CD4-positive, alpha-beta T cell treated with Interferon alpha-2 for 1 hour (primary cell): ENCODE measurements at regions not wholly inside any gene's neighbourhood (a gene's known extent, or its start where the extent isn't known, plus 50 kb on each side); places are given as distances from the start of the nearest gene placed in this dataset.
"Not testable (repeated sequence)": the region's sequence is repeated elsewhere in the genome, so short reads cannot be mapped to it uniquely, and the experiment has no call there.

Source experiments
- DNase-seq, 2 donors: peaks; one replicate each; pipeline ENCODE4 v3.0.0-alpha.2; 2020 to 2022

DNA sequence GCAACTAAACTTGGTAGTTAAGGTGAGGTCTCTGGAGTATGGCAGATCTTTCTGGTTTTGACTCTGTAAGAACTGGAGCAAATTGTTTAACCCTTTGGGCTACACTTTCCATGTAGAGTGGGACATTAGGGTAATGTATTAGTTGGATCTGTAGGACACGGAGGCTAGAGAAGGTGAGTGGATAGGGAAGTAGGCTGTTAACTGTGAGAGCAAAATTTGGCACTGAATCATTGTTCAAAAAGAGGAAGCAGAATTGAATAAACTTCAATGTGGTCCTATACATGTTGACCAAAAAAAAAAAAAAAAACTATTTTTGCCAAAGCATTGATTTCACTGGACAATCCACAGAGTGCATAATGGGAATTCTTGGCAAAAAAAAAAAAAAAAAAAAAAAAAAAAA is 370.2 kb upstream of the CHORDC1 start:
- no peak for DNase-seq

- DNase-seq = no peak
These were observed 367.4 kb upstream of the CHORDC1 start for GRCh38 chr11:90590286-90590685.

- no peak for DNase-seq
These were observed 366.9 kb upstream of the CHORDC1 start for GRCh38 chr11:90589735-90590134.

DNA sequence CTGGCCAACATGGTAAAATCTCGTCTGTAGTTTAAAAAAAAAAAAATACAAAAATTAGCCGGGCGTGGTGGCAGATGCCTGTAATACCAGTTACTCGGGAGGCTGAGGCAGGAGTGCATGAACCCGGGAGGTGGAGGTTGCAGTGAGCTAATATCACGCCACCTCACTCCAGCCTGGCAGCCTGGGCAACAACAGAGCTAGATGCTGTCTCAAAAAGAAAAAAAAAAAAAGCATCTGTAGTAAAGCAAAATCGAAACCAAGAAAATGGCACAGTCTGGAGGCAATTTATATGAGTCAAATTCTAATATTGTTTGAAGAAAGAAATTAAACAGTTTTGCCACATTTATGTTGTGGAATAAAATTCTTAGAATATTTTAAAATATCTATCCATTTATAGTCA is 365.0 kb upstream of the CHORDC1 start:
- DNase-seq = no peak

DNA sequence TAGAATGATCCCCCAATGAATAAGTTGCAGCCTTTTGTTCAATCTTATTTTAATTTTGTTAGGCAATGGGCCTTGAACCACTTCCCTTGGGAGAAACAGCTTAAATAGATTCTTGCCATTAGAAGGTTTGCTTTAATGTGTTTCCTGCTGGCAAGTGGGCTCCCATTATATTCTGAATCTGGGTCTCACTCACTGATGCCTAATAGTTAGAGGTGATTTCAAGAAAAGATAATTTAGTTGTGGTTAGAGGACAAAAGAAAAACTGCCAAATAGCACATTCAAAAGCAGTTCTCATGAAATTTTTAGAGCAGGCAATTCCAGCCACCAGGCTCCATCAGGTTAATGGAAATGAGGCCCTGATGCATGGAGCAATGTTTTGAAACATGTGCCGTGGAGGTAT is 362.6 kb upstream of the CHORDC1 start:
- DNase-seq = no peak

DNA sequence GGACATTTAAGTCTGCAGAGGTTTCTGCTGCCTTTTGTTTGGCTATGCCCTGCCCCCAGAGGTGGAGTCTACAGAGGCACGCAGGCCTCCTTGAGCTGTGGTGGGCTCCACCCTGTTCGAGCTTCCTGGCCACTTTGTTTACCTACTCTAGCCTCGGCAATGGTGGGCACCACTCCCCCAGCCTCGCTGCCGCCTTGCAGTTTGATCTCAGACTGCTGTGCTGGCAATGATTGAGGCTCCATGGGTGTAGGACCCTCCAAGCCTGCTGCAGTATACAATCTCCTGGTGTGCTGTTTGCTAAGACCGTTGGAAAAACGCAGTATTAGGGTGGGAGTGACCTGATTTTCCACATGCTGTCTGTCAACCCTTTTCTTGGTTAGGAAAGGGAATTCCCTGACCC is 360.1 kb upstream of the CHORDC1 start:
- DNase-seq = not testable (repeated sequence)

GRCh38 chr11:90564531-90564930 is 341.7 kb upstream of the CHORDC1 start:
- no peak for DNase-seq

GRCh38 chr11:90558328-90558865 is 335.5 kb upstream of the CHORDC1 start:
- DNase-seq = no peak

GRCh38 chr11:90556606-90557005 is 333.8 kb upstream of the CHORDC1 start:
- DNase-seq = no peak

DNA sequence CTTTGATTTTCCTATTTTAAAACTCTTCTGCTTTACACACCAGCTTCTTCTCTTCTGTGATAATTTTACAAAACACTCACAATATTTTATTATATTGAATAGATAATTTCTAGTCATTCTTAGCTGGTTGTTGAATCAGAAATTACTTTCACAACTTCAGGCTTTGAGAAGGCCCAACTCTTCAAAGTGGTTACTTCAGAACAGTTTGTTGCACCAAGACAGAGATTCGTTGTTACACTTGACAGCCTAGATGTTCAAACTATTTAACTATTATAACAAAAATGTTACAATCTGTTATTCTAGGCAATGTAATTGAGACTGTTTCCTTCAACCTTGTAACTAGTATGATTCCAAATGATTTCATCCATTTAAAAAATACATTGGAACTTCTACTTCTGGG is 333.2 kb upstream of the CHORDC1 start:
- no peak for DNase-seq

- no peak for DNase-seq
These were observed 332.6 kb upstream of the CHORDC1 start for GRCh38 chr11:90555477-90555876.

- no peak for DNase-seq
These were observed 319.2 kb upstream of the CHORDC1 start for GRCh38 chr11:90542092-90542491.

DNA sequence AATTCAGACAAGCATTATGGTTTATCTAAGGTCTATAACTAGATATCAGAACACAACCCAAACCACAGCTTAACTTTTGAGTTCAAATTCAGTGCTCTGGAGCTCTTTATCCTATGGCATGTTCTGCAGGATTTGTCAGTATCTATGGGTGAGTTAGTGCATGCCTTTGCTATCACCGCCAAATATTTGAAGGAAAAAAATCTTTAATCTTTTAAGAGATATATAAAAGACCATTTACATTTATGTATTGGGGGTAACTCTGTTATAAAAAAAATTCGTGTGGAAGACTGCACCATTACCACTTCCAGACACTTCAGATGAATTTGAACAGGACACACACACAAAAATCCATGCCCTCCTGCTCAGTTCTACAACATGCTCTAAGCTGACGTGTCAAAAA is 313.5 kb upstream of the CHORDC1 start:
- no peak for DNase-seq

DNA sequence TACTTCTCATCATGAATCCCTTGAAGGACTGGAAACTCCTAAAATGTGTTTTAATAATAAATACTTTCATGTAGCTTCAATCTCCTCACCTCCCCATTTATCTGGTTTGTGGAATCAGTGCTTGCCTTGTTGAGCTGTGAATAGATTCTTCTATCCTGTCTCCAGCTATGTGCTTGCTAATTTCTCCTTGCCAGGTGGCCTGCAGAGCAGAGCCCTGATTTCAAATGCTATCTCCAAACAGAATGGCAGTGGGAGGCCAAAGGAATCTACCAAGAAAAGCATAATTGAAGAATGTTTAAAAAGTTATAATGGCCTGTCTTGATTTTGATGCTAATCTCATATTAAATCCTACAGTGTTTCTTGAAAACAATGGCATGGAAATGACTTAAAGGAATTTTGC is 309.3 kb upstream of the CHORDC1 start:
- no peak for DNase-seq

DNA sequence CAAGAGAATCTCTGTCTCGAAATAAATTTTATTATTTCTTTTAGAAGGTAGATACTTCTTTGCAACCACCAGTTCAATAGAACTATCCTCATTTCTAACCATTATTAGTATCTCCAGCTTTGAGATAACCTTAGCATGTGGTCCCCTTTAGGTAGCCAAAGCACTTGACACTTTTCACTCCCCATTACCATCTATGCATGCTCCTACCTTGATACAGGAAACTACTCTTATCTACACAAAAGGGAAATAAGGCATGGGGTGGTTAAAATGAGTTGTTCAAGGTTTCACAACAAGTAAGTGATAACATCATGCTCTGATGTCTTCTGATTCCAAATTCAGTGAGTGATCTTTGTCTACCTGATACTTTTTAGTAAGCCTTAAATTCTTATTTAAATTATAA is 308.2 kb upstream of the CHORDC1 start:
- no peak for DNase-seq

DNA sequence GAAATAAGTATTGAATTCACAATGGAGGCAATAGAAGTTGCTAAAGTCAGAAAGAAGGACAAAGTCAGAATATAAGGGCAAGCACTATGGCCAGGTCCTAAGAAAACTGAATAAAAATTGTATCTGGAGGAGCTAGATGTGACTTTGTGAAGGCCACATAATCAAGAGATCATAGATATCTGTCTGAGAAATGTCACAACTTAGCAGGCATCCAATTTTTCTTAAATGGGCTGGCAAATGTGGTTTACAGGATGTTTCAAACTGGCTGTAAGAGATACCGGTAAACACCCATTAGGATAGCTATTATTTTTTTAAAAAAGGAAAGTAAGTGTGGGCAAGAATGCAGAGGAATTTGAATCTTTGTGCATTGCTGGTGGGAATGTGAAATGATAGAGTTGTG is 303.1 kb upstream of the CHORDC1 start:
- no peak for DNase-seq

GRCh38 chr11:90512846-90513245 is 290.0 kb upstream of the CHORDC1 start:
- no peak for DNase-seq

DNA sequence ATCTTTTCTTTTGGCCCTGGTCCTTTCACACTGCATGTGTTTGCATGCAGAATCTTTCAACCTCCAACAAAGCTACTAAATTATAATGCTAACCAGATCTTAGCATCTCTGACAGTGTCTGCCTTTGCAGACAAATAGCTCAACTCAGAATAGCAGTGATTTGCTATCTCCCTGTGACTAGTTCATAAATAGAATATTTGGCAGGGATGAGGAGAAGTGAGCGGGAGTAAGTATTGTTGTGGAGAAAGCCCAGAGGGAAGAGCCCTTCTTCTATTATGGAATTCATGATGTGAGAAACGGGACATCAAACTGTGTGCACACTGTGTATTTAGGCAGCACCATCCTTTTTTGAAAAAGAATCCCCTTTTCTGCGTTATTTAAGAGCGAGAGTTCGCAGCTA is 288.0 kb upstream of the CHORDC1 start:
- DNase-seq = no peak

GRCh38 chr11:90500922-90501568 is 278.2 kb upstream of the CHORDC1 start:
- no peak for DNase-seq

- no peak for DNase-seq
These were observed 273.9 kb upstream of the CHORDC1 start for GRCh38 chr11:90496722-90497121.

- DNase-seq = no peak
These were observed 270.5 kb upstream of the CHORDC1 start for GRCh38 chr11:90493379-90493778.

DNA sequence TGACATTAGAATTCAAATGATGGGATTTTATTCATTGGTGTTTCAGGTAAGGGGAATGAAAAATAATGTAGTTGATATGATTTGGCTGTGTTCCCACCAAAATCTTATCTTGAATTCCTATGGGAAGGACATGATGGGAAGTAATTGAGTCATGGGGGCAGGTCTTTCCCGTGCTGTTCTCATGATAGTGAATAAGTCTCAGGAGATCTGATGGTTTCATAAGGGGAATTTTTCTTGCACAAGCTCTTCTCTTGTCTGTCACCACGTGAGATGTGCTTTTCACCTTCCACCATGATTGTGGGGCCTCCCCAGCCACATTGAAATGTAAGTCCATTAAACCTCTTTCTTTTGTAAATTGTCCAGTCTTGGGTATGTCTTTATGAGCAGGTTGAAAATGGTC is 268.6 kb upstream of the CHORDC1 start:
- DNase-seq = no peak

DNA sequence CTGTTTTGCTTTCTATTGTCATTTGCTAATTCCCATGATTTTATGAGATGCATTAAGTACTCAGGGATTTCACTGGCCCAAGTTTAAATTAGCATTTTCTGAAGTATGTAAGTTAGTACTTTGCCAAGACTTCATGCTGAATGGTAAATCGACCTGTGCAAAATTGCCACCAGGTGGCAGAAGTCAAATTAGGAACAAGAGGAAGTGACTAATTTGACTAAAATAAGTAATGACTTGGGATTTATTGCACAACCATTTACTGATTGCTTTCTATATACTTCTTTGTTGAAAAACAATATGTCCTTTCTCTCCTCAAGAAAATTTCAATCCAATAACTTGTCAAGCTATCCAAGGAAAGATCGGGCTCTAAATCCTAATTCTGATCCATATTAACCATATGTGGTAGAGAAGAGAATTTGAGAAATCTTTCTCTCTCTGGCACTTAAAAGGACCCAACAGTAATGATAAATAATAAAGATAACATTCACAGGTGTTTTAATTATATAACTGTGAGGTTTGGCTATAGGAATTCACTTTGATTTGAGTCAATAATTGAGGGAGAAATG is 253.7 kb upstream of the CHORDC1 start:
- peak in 1 of 2 donors; percentile 14 for DNase-seq

- no peak for DNase-seq
These were observed 246.1 kb upstream of the CHORDC1 start for GRCh38 chr11:90468923-90469322.

GRCh38 chr11:90465553-90465952 is 242.7 kb upstream of the CHORDC1 start:
- DNase-seq = no peak
